Lower leg skin (tissue), 4 donors: ENCODE measurements at regions not wholly inside any gene's neighbourhood (a gene's known extent, or its start where the extent isn't known, plus 50 kb on each side); places are given as distances from the start of the nearest gene placed in this dataset.

Experiments
- DNase-seq, 2 donors: peaks; one replicate each; pipeline ENCODE4 v3.0.0-alpha.2; 2019; ENCODE audit warnings: low spot score in 2 of 2
- H3K4me3 ChIP-seq: fragments of 200-600 bp; sonication (generic); 2 replicates; pipeline ENCODE4 v1.5.1; 2017; ENCODE audit warnings: mild to moderate bottlenecking, low read depth; ENCODE audit not compliant: poor library complexity, severe bottlenecking
- POLR2A ChIP-seq, 2 donors: fragments of 450-650 bp; IDR thresholded peaks; one replicate each; pipeline ENCODE4 v1.6.1; 2016 to 2017; ENCODE audit warnings: antibody characterized with exemption in 2 of 2, mild to moderate bottlenecking in 1 of 2, moderate library complexity in 1 of 2
- WGBS, 2 donors: methylation state at CpG; one replicate each; pipeline ENCODE4 v1.1.5; 2018; 5-methylcytosine and 5-hydroxymethylcytosine counted together
- intact Hi-C: fragments of 100-400 bp; cut with DNase I; formaldehyde crosslinking; loops from one replicate; pipeline ENCODE4 v1.15.0; 2023; ENCODE audit warnings: low total_unique reads
- TF ChIP-seq, protein P1 (sequence below), 3 donors: fragments of 450-650 bp; IDR thresholded peaks; one replicate each; pipeline ENCODE4 v1.5.1; 2016; ENCODE audit warnings: antibody characterized with exemption in 3 of 3, mild to moderate bottlenecking in 3 of 3, moderate library complexity in 2 of 3

DNA sequence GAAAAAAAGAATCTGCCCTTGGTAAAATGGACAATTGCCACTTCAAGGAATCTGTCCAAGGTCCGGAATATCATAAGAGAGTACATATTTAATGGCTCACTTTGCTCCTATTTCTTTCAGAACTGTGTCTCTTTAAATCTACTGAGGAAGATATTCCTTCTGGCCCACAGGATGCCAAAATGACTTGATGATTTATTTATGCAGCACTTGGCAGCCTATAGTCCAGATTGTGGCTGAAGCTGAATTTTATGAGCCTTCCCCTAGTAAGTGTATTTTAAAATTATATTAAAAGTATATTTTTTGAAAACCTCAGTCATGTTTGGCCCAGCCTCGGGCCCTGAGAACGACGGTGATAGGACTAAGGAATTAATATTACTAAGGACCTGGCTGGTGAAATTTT lies 465.1 kb upstream of the HNRNPA3 start:
- intact Hi-C loops: no loop called here
- DNase-seq: no peak
- WGBS, 2 donors: 39 to 46% methylated on average over 4 of the region's 4 CpGs
- TF ChIP-seq, protein P1, sequence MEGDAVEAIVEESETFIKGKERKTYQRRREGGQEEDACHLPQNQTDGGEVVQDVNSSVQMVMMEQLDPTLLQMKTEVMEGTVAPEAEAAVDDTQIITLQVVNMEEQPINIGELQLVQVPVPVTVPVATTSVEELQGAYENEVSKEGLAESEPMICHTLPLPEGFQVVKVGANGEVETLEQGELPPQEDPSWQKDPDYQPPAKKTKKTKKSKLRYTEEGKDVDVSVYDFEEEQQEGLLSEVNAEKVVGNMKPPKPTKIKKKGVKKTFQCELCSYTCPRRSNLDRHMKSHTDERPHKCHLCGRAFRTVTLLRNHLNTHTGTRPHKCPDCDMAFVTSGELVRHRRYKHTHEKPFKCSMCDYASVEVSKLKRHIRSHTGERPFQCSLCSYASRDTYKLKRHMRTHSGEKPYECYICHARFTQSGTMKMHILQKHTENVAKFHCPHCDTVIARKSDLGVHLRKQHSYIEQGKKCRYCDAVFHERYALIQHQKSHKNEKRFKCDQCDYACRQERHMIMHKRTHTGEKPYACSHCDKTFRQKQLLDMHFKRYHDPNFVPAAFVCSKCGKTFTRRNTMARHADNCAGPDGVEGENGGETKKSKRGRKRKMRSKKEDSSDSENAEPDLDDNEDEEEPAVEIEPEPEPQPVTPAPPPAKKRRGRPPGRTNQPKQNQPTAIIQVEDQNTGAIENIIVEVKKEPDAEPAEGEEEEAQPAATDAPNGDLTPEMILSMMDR (IDR thresholded peaks at IDR 0.05): no peak
- no peak for TF ChIP-seq POLR2A (IDR thresholded peaks at IDR 0.05)
- no peak overlapping the region for H3K4me3 ChIP-seq

DNA sequence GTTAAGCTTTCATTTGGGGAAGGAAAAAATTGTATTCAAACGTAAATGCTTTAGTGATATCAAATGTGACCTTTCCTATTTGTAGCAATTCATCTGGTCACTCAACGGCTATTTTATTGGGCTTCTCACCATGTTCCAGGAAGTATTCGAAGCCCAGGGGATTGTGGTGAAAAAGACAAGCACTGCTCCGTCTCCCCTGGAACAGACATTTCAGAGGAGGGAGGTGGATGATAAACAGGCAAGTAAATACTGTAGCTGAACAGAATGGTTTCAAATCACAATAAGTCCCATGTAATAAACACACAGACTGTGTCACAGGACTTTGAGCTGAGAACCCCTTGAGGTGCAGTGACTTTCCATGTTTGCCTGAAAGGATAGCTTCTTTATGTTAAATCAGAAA lies 464.7 kb upstream of the HNRNPA3 start:
- TF ChIP-seq, protein P1 (IDR thresholded peaks at IDR 0.05): no peak
- TF ChIP-seq POLR2A (IDR thresholded peaks at IDR 0.05): no peak
- no peak overlapping the region for H3K4me3 ChIP-seq
- intact Hi-C loops: no loop called here
- DNase-seq: no peak
- WGBS, 2 donors: 47 to 56% methylated on average over 4 of the region's 4 CpGs

DNA sequence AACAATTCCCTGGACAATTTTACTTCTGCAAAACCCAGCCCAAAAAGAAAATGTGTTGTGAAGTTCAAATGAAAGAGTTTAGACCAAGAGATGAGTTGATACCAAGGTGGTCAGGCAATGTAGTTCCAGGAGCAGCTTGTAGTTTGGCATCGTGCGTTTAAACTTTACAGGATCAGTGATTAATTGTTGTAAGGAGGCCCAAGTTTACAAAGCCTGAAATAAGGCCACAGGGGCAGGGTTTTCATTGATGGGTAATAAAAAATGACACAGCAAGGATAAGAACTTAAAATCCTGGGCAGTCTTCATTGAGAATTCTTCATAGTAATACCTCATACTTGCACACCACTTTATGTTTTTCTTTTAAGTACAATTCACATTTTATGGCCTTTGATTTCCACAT lies 463.9 kb upstream of the HNRNPA3 start:
- H3K4me3 ChIP-seq: no peak overlapping the region
- no peak for DNase-seq
- intact Hi-C loops: no loop called here
- no peak for TF ChIP-seq POLR2A (IDR thresholded peaks at IDR 0.05)
- TF ChIP-seq, protein P1 (IDR thresholded peaks at IDR 0.05): no peak
- WGBS, 2 donors: 49 to 57% methylated on average over 2 of the region's 2 CpGs

DNA sequence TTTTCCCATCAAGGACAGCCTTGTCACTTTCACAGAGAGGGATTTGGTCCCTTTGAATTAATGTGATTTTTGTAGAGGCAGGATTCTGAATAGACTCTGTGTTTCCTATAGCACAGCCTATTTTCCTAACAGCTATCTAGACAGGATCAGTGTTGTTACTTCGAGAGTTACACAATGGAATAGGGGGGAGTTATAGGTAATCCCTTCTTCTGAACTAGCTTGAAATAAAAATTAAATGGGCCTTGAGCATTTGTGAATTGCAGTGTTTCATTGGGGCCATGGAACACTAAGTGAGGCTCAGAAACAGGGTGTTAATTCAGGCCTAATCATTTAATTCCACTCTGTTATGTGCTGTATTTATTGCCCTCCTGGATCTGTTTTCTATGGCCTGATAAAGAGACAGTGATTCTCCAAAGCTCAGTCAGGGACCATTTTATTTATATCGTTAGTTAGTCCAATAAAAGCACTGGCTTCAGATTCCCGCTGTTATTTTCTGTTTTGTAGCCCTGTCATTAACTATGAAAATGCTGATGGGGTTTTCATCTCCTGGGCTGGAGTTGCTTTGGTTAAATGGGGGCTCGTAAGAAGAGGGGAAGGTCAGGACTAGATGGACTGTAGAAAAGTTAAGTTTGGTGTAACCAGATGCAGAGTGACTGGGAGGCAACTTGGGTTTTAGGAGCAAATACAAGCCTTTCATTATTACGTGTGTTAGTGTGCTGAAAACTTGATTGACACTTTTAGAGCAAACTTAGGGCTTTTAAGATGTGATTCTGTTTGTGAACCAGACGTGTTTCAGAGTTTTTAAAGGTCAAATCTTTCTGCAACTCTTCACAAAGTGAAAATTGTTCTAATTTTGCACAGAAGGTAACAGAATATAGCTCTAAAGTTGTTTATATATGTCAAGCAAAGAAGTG lies 461.0 kb upstream of the HNRNPA3 start:
- WGBS, 2 donors: 70 to 76% methylated on average over 6 of the region's 6 CpGs
- intact Hi-C loops: no loop called here
- no peak overlapping the region for H3K4me3 ChIP-seq
- no peak for TF ChIP-seq POLR2A (IDR thresholded peaks at IDR 0.05)
- TF ChIP-seq, protein P1 (IDR thresholded peaks at IDR 0.05): no peak
- no peak for DNase-seq

DNA sequence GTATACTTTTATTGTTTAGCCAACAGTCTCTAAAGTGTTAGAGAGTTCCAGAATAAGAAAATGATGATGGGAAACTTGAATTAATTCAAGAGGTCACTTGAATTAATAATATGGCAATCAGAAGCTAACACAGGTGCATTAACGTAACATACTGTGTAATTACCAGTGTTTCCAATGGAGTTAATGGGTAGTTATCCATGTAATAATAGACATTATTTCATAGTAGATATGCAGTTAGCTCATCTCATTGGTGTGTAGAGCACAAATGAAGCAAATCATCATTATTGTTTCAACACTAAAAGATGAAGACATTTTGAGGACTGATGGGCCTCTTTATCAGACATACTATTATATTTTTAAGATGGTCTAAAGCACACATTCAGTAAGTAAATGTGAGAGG lies 460.3 kb upstream of the HNRNPA3 start:
- H3K4me3 ChIP-seq: no peak overlapping the region
- WGBS, 2 donors: 91% methylated on average over 1 of the region's 1 CpG
- TF ChIP-seq, protein P1 (IDR thresholded peaks at IDR 0.05): no peak
- no peak for TF ChIP-seq POLR2A (IDR thresholded peaks at IDR 0.05)
- intact Hi-C loops: no loop called here
- DNase-seq: no peak
